ENCODE measurements at regions not wholly inside any gene's neighbourhood (a gene's known extent, or its start where the extent isn't known, plus 50 kb on each side); places are given as distances from the start of the nearest gene placed in this dataset.

- CTCF ChIA-PET, result no interaction called here
- H3K27me3 ChIP-seq (ENCODE audit: insufficient read depth, low read depth), result no peaks in the 10 kb centered on the region
- H3K27ac ChIP-seq, result no peak overlapping the region
- DNase-seq, result no peak
- H3K4me1 ChIP-seq (replicated peaks; ENCODE audit: insufficient read depth), result peaks cover 10% of the 10 kb centered on the region
- H4K20me1 ChIP-seq (ENCODE audit: insufficient read depth), result no peaks in the 10 kb centered on the region
- no peaks in the 10 kb centered on the region for H3K79me2 ChIP-seq (ENCODE audit: low read depth)
- H3F3A ChIP-seq (ENCODE audit: insufficient read depth, low read depth), result no peaks in the 10 kb centered on the region
- intact Hi-C loops (cut with micrococcal nuclease; ENCODE audit: unreplicated experiment), result no loop called here
- no peak overlapping the region for H3K4me2 ChIP-seq
- no peak overlapping the region for H3K4me3 ChIP-seq
- BruUV-seq (replicated peaks), result no TSS peak
- 0 out of 2 replicates have a peak, but pooled peaks cover 3% of the 10 kb centered on the region for H3K9me3 ChIP-seq (ENCODE audit: insufficient read depth, low read depth)
- no peak for TF ChIP-seq CTCF (conservative IDR thresholded peaks at IDR 0.05)
- TF ChIP-seq EZH2 (IDR thresholded peaks at IDR 0.05; ENCODE audit: low read depth), result no peak
- POLR2A ChIA-PET (ENCODE audit: unreplicated experiment), result no interaction called here
- peak overlapping the region; percentile 39 for H2AFZ ChIP-seq
- no peaks in the 10 kb centered on the region for H3K36me3 ChIP-seq (ENCODE audit: low read depth)
- 0 out of 2 replicates have a peak, but pooled peaks cover 5% of the 10 kb centered on the region for H3K9me2 ChIP-seq (ENCODE audit: insufficient read depth)
Observed at GRCh38 chr3:178137206-178137605, 399.0 kb upstream of the KCNMB2 start.

- Histone ChIP-seq H3K4me3 (no peak overlapping the region), H3K27ac (no peak overlapping the region), H3F3A (ENCODE audit: insufficient read depth, low read depth) (no peaks in the 10 kb centered on the region), H3K27me3 (ENCODE audit: insufficient read depth, low read depth) (no peaks in the 10 kb centered on the region), H3K36me3 (ENCODE audit: low read depth) (no peaks in the 10 kb centered on the region), H3K9me3 (ENCODE audit: insufficient read depth, low read depth) (0 out of 2 replicates have a peak, but pooled peaks cover 3% of the 10 kb centered on the region), H3K4me1 (replicated peaks; ENCODE audit: insufficient read depth) (peaks cover 10% of the 10 kb centered on the region), H3K9me2 (ENCODE audit: insufficient read depth) (0 out of 2 replicates have a peak, but pooled peaks cover 5% of the 10 kb centered on the region), H2AFZ (no peak overlapping the region), H4K20me1 (ENCODE audit: insufficient read depth) (no peaks in the 10 kb centered on the region), H3K4me2 (no peak overlapping the region), H3K79me2 (ENCODE audit: low read depth) (no peaks in the 10 kb centered on the region)
- no peak for DNase-seq
- POLR2A ChIA-PET (ENCODE audit: unreplicated experiment), result no interaction called here
- CTCF ChIA-PET, result interaction anchor here (0.6 kb wide), 1 partner anchor 827 kb away, joined by 3 read pairs; no protein-coding TSS in a partner anchor
- intact Hi-C loops (cut with micrococcal nuclease; ENCODE audit: unreplicated experiment), result no loop called here
- no peak for TF ChIP-seq EZH2 (IDR thresholded peaks at IDR 0.05; ENCODE audit: low read depth)
- TF ChIP-seq CTCF (conservative IDR thresholded peaks at IDR 0.05), result no peak
- BruUV-seq (replicated peaks), result no TSS peak
Observed at GRCh38 chr3:178137831-178138230, 398.4 kb upstream of the KCNMB2 start.

DNA sequence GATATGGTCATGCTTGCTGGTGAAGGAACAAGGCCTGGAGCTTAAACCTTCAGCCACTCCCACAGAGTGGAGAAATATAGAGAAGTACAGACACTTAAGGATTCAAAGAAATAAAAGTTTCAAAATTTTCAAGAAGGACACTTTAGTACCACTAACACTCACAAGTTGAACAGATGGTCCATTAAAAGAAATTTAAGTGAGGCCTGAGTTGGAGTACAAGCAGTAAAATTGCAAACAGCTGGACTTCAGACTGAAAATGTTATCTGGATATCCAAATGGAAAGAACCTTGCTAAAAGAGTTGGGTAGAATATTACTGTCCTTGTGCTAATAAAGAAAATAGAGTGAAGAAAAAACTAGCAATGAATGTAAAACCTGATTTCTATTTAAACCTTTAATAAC, 397.1 kb upstream of the KCNMB2 start:
- Histone ChIP-seq H3K9me2 (ENCODE audit: insufficient read depth) (0 out of 2 replicates have a peak, but pooled peaks cover 5% of the 10 kb centered on the region), H4K20me1 (ENCODE audit: insufficient read depth) (no peaks in the 10 kb centered on the region), H3K4me1 (replicated peaks; ENCODE audit: insufficient read depth) (peaks cover 10% of the 10 kb centered on the region), H3K36me3 (ENCODE audit: low read depth) (no peaks in the 10 kb centered on the region), H3F3A (ENCODE audit: insufficient read depth, low read depth) (no peaks in the 10 kb centered on the region), H3K27ac (no peak overlapping the region), H3K27me3 (ENCODE audit: insufficient read depth, low read depth) (no peaks in the 10 kb centered on the region), H3K9me3 (ENCODE audit: insufficient read depth, low read depth) (0 out of 2 replicates have a peak, but pooled peaks cover 3% of the 10 kb centered on the region), H3K79me2 (ENCODE audit: low read depth) (no peaks in the 10 kb centered on the region), H3K4me2 (no peak overlapping the region), H2AFZ (no peak overlapping the region), H3K4me3 (no peak overlapping the region)
- intact Hi-C loops (cut with micrococcal nuclease; ENCODE audit: unreplicated experiment), result no loop called here
- no peak for DNase-seq
- BruUV-seq (replicated peaks), result no TSS peak
- CTCF ChIA-PET, result no interaction called here
- POLR2A ChIA-PET (ENCODE audit: unreplicated experiment), result no interaction called here
- no peak for TF ChIP-seq EZH2 (IDR thresholded peaks at IDR 0.05; ENCODE audit: low read depth)
- TF ChIP-seq CTCF (conservative IDR thresholded peaks at IDR 0.05), result no peak

All from PC-9 (cell line).